Transverse colon (tissue), 3 donors: ENCODE measurements at regions not wholly inside any gene's neighbourhood (a gene's known extent, or its start where the extent isn't known, plus 50 kb on each side); places are given as distances from the start of the nearest gene placed in this dataset.

ENCODE experiments used
- CTCF ChIP-seq, 5 experiments: fragments of 200-600 bp in 3 of 5; fragments of 450-650 bp in 2 of 5; sonication (generic) in 3 of 5; IDR thresholded peaks; 1 replicate in 2 of 5; 2 replicates in 3 of 5; pipeline ENCODE4 v1.5.1; 2016 to 2017; ENCODE audit warnings: antibody characterized with exemption in 5 of 5, inconsistent platforms in 3 of 5, mild to moderate bottlenecking in 2 of 5, moderate library complexity in 1 of 5
- POLR2A ChIP-seq: fragments of 450-650 bp; IDR thresholded peaks from one replicate; pipeline ENCODE4 v1.6.1; 2016; ENCODE audit warnings: antibody characterized with exemption, mild to moderate bottlenecking, moderate library complexity

GRCh38 chr2:34345030-34345429 lies 745.9 kb upstream of the FAM98A start:
- no peak for TF ChIP-seq CTCF (IDR thresholded peaks at IDR 0.05)
- no peak for TF ChIP-seq POLR2A
